A549 (cell line): ENCODE measurements at regions not wholly inside any gene's neighbourhood (a gene's known extent, or its start where the extent isn't known, plus 50 kb on each side); places are given as distances from the start of the nearest gene placed in this dataset.

Source experiments
- ATAC-seq, 2 experiments: fragments of 200-7000 bp in 1 of 2; fragments of >200 bp in 1 of 2; cut with Nextera tagmentation in 1 of 2; cut with Tn5 transposase in 1 of 2; 3 replicates each; pipeline versions ENCODE4 v1.8.0 to v1.9.1; 2018 to 2020; ENCODE audit warnings: mild to moderate bottlenecking in 1 of 2, moderate library complexity in 1 of 2
- CTCF ChIA-PET: fragments of 300-600 bp; sonication (Branson Sonifier 250); formaldehyde crosslinking; extraction: SDS; loops from one replicate; lab custom pipeline; 2021; ENCODE audit warnings: antibody characterized with exemption, inconsistent platforms; lab: Yijun Ruan, JAX
- POLR2A ChIA-PET: fragments of 350-600 bp; formaldehyde crosslinking; extraction: SDS; loops from one replicate; lab custom pipeline; 2021; ENCODE audit warnings: antibody characterized with exemption, inconsistent platforms; lab: Yijun Ruan, JAX
- DNase-seq, 2 experiments: peaks; one replicate each; pipeline versions ENCODE4 v3.0.0 to v3.0.0-alpha.2; 2011 to 2016; ENCODE audit warnings: low read depth in 1 of 2, low spot score in 1 of 2
- FAIRE-seq: peaks from 2 replicates; lab custom pipeline; 2011; peaks lifted over from hg19 to GRCh38; lab: Jason Lieb, UNC
- H3K27ac ChIP-seq, 2 experiments: fragments of >200 bp; sonication (Bioruptor Twin); formaldehyde crosslinking; 3 replicates each; pipeline ENCODE4 v1.5.1; 2016 to 2017
- H3K4me1 ChIP-seq: fragments of >200 bp; sonication (Bioruptor Twin); formaldehyde crosslinking; 3 replicates; pipeline ENCODE4 v1.6.1; 2016
- H3K4me2 ChIP-seq: fragments of >200 bp; sonication (Bioruptor Twin); formaldehyde crosslinking; 3 replicates; pipeline ENCODE4 v1.6.1; 2016
- H3K4me3 ChIP-seq: fragments of >200 bp; sonication (Bioruptor Twin); formaldehyde crosslinking; 3 replicates; pipeline ENCODE4 v1.5.1; 2016
- H3K9me3 ChIP-seq: fragments of >200 bp; sonication (Bioruptor Twin); formaldehyde crosslinking; 3 replicates; pipeline ENCODE4 v1.6.1; 2016
- BCL3 ChIP-seq: fragments of >200 bp; sonication (Bioruptor Twin); formaldehyde crosslinking; IDR thresholded peaks from 3 replicates; pipeline ENCODE4 v1.6.1; 2016
- CBX2 ChIP-seq: fragments of 200-600 bp; sonication (generic); IDR thresholded peaks from 2 replicates; pipeline ENCODE4 v1.6.1; 2016; ENCODE audit warnings: low read depth, mild to moderate bottlenecking, borderline replicate concordance
- CBX8 ChIP-seq: fragments of 200-600 bp; sonication (generic); IDR thresholded peaks from 2 replicates; pipeline ENCODE4 v1.6.1; 2016
- CEBPB ChIP-seq, 2 experiments: fragments of >200 bp in 1 of 2; sonication (Bioruptor Twin) in 1 of 2; formaldehyde crosslinking in 1 of 2; IDR thresholded peaks; 2 replicates each; pipeline ENCODE4 v1.6.1; 2012 to 2016
- CHD2 ChIP-seq: fragments of 150-350 bp; IDR thresholded peaks from 2 replicates; pipeline ENCODE4 v1.6.1; 2014; ENCODE audit warnings: low read length; ENCODE audit not compliant: partially characterized antibody
- EHF ChIP-seq: fragments of 250-450 bp; sonication (Bioruptor Pico); IDR thresholded peaks from 2 replicates; pipeline ENCODE4 v1.5.0; 2020; ENCODE audit warnings: mild to moderate bottlenecking
- EP300 ChIP-seq, 2 experiments: fragments of >200 bp; sonication (Bioruptor Twin); formaldehyde crosslinking; IDR thresholded peaks; 2 replicates in 1 of 2; 3 replicates in 1 of 2; pipeline ENCODE4 v1.6.1; 2016 to 2017
- HES2 ChIP-seq: fragments of >200 bp; sonication (Bioruptor Twin); formaldehyde crosslinking; IDR thresholded peaks from 2 replicates; pipeline ENCODE4 v1.6.1; 2016
- HEYL ChIP-seq: fragments of 250-450 bp; sonication (Bioruptor Pico); IDR thresholded peaks from 2 replicates; pipeline ENCODE4 v1.8.0; 2021; ENCODE audit warnings: mild to moderate bottlenecking, moderate library complexity
- HMGXB4 ChIP-seq: fragments of 250-450 bp; sonication (Bioruptor Pico); IDR thresholded peaks from 2 replicates; pipeline ENCODE4 v1.5.0; 2021; ENCODE audit warnings: mild to moderate bottlenecking, moderate library complexity, borderline replicate concordance
- KDM1A ChIP-seq: fragments of 200-600 bp; sonication (generic); IDR thresholded peaks from 2 replicates; pipeline ENCODE4 v1.6.1; 2016; ENCODE audit warnings: low read depth, mild to moderate bottlenecking
- KDM5A ChIP-seq: fragments of 200-600 bp; sonication (generic); IDR thresholded peaks from 2 replicates; pipeline ENCODE4 v1.6.1; 2016; ENCODE audit warnings: antibody characterized with exemption, mild to moderate bottlenecking
- MYC ChIP-seq: IDR thresholded peaks from 2 replicates; pipeline ENCODE4 v1.6.1; 2012; ENCODE audit warnings: mild to moderate bottlenecking, inconsistent platforms, low read length, improper control_type of control experiment, borderline replicate concordance
- NFE2L2 ChIP-seq: fragments of 150-350 bp; conservative IDR thresholded peaks from 2 replicates; pipeline ENCODE4 v1.6.1; 2014; ENCODE audit warnings: low read length
- NR3C1 ChIP-seq: fragments of >200 bp; sonication (Bioruptor Twin); formaldehyde crosslinking; IDR thresholded peaks from 3 replicates; pipeline ENCODE4 v1.6.1; 2017
- PBX3 ChIP-seq: IDR thresholded peaks from 2 replicates; pipeline ENCODE4 v1.6.1; 2012
- POLR2AphosphoS2 ChIP-seq: conservative IDR thresholded peaks from 2 replicates; pipeline ENCODE4 v1.6.1; 2012; ENCODE audit warnings: low read length, improper control_type of control experiment, inconsistent platforms
- RAD21 ChIP-seq, 2 experiments: fragments of >200 bp in 1 of 2; sonication (Bioruptor Twin) in 1 of 2; formaldehyde crosslinking in 1 of 2; IDR thresholded peaks in 1 of 2; conservative IDR thresholded peaks in 1 of 2; 2 replicates in 1 of 2; 3 replicates in 1 of 2; pipeline ENCODE4 v1.6.1; 2012 to 2018; ENCODE audit warnings: inconsistent platforms in 1 of 2
- RFX5 ChIP-seq: fragments of 450-650 bp; IDR thresholded peaks from 2 replicates; pipeline ENCODE4 v1.7.1; 2014; ENCODE audit warnings: antibody characterized with exemption, mild to moderate bottlenecking, moderate library complexity
- SREBF2 ChIP-seq: fragments of 450-650 bp; IDR thresholded peaks from 2 replicates; pipeline ENCODE4 v1.6.1; 2014; ENCODE audit warnings: mild to moderate bottlenecking, moderate library complexity
- ZFP36 ChIP-seq: fragments of 450-650 bp; IDR thresholded peaks from 2 replicates; pipeline ENCODE4 v1.6.1; 2014; ENCODE audit warnings: borderline replicate concordance; ENCODE audit not compliant: partially characterized antibody
- ZNF302 ChIP-seq: fragments of 250-450 bp; sonication (Bioruptor Pico); IDR thresholded peaks from 2 replicates; pipeline ENCODE4 v1.9.0; 2021; ENCODE audit warnings: inconsistent platforms, mild to moderate bottlenecking, moderate library complexity
- WGBS: methylation state at CpG from one replicate; pipeline ENCODE4 v1.1.6; 2017; ENCODE audit errors: missing lambda C conversion rate; 5-methylcytosine and 5-hydroxymethylcytosine counted together

GRCh38 chr15:29994284-29994683 is 88.5 kb upstream of the GOLGA8J start:
- no peak for FAIRE-seq

GRCh38 chr15:29990954-29991353 is 91.8 kb upstream of the GOLGA8J start:
- TF ChIP-seq KDM1A (no peak), EHF (CRISPR knock-in tag) (no peak)
- TF ChIP-seq, all 56 proteins: peak for 0
- H3K4me3 ChIP-seq = no peak overlapping the region
- 0 out of 3 replicates have a peak, but pooled peaks cover 3% of the 10 kb centered on the region for H3K9me3 ChIP-seq
- ATAC-seq (no peak), FAIRE-seq (no peak), DNase-seq (no peak)
- CTCF ChIA-PET = interaction anchor here (0.7 to 2.3 kb wide), 4 partner anchors 16 to 323 kb away, joined by 3 to 10 read pairs (median 3); no protein-coding TSS in a partner anchor
- H3K4me2 ChIP-seq = no peak overlapping the region
- no peak overlapping the region for H3K27ac ChIP-seq
- POLR2A ChIA-PET = no interaction called here
- WGBS = 52% methylated on average over 4 of the region's 4 CpGs
- no peaks in the 10 kb centered on the region for H3K4me1 ChIP-seq

More at GRCh38 chr15:29994284-29994683, 88.5 kb upstream of the GOLGA8J start:
- TF ChIP-seq HMGXB4 (CRISPR knock-in tag) (no peak), PBX3 (no peak), NR3C1 (no peak), RFX5 (no peak), EP300 (IDR thresholded peaks at IDR 0.05) (no peak), BCL3 (no peak), MYC (no peak), RAD21 (conservative IDR thresholded peaks at IDR 0.05 in 1 of 2, IDR thresholded peaks at IDR 0.05 in 1 of 2) (no peak), KDM5A (no peak), ZNF302 (CRISPR knock-in tag) (no peak), POLR2AphosphoS2 (no peak), HEYL (CRISPR knock-in tag) (no peak), CBX2 (no peak), CBX8 (no peak), NFE2L2 (no peak), HES2 (no peak), CEBPB (IDR thresholded peaks at IDR 0.05) (no peak), ZFP36 (no peak), CHD2 (no peak), SREBF2 (no peak)
- H3K4me3 ChIP-seq = no peak overlapping the region
- WGBS = 81% methylated on average over 5 of the region's 5 CpGs
- no peak overlapping the region for H3K4me2 ChIP-seq
- ChIA-PET CTCF (interaction anchor here (0.8 to 2.4 kb wide), 5 partner anchors 9 to 246 kb away, joined by 3 to 8 read pairs (median 4); no protein-coding TSS in a partner anchor), POLR2A (no interaction called here)
- DNase-seq = no peak
- no peak overlapping the region for H3K27ac ChIP-seq
- H3K4me1 ChIP-seq = no peaks in the 10 kb centered on the region
- no peaks in the 10 kb centered on the region for H3K9me3 ChIP-seq
- ATAC-seq = no peak
